M059J (cell line): ENCODE measurements at regions not wholly inside any gene's neighbourhood (a gene's known extent, or its start where the extent isn't known, plus 50 kb on each side); places are given as distances from the start of the nearest gene placed in this dataset.
"Not testable (repeated sequence)": the region's sequence is repeated elsewhere in the genome, so short reads cannot be mapped to it uniquely, and the experiment has no call there.

Experiments used
- DNase-seq: peaks from one replicate; pipeline ENCODE4 v3.0.0-alpha.2; 2012; ENCODE audit warnings: low read depth

GRCh38 chr13:22821589-22821988, 359.2 kb upstream of the SGCG start:
- DNase-seq: no peak

DNA sequence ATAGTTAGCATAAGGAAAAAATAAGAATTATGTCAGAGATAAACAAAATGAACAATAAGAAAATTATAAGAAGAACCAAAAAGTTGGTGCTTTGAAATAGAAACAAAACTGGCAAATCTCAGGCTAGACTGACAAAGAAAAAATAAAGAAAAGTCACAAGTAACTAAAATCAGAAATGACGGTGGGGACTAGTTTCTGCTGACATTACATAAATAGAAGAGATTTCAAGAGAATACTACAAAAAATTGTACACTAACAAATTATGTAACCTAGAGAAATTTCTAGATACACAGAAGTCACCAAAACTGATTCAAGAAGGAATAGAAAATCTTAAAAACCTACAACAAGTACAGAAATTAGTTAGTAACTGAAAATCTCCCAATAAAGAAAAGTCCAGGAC, 355.6 kb upstream of the SGCG start:
- DNase-seq: no peak

DNA sequence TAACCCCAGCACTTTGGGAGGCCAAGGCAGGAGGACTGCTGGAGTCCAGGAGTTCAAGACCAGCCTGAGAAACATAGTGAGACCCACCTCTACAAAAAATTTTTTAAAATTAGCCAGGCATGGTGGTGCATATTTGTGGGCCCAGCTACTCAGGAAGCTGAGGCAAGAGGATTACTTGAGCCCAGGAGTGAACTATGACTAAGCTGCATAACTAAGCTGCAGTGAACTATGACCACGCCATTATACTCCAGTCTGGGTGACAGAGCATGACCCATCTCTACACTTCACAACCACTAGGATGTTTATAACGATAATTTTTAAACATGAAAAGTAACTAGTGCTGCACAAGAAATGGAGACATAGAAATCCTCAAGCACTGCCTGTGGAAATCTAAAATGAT, 352.7 kb upstream of the SGCG start:
- peak; percentile 44 for DNase-seq

DNA sequence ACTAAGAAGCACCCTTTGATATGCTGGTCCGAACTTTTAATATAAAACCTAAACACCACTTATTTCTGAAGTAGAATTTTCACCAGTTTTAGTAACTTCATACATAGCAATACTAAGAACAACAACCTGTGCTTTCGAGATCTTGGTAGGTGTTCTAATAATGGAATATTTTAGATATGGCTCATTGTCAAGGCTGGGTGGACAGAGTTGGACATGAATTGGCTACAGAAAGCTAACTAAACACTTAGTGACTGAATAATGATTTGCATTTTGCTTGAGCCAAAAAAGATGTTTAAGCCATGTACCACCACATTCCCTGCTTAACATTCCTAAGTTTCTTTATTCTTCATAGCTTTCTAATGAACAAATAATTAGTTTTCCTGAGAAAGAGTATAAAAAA, 344.3 kb upstream of the SGCG start:
- DNase-seq: no peak

DNA sequence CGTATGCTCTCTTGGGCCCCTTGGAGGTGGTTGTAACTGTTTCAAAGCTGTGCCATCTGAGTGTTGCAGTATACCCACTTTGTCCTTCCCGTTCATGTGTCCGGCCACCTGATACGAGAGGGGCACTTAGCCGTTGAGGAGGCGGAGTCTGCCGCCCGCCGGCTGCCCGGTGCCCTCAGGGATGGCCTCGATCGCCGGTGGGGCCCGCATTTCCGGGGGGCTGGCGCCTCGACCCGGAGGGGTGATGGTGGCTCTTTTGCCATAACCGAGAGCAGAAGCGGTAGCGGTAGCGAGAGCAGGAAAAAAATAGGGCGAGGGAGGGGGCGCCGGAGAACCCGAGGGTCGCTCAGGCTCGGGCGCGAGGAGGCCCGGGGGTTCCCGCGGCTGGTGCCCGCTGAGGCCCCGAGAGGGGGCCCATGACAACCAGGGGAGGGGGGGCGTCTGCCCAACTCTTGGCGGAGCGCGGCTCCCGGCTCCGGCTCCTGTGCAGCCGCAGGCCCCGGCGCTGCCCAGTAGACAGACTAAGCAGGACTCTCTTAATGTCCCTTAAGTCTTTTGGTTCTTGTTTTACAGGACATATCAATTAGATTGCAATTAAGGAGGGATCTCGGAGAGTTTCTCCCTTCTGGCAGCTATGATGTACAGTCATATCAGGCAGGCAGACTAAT, 342.7 kb upstream of the SGCG start:
- DNase-seq: no peak

GRCh38 chr13:22839603-22840530, 340.9 kb upstream of the SGCG start:
- no peak for DNase-seq

DNA sequence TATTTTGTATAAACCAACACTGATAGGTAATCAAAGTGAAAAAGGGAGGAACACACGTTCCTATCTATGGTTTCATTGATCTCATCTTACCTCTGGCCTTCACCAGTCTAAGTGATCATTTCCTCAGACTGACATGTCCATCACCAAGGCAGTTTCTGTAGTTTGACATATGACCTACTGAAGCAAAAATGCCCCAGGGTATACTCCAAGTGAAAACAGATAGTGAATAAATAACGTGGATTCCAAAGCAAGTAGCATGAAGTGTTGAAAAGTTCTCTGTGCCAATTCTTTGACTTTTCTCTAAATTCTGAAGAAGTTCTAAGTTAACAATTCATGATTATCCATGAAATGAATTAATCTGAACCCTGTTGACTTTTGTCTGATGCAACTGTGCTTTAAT, 334.2 kb upstream of the SGCG start:
- DNase-seq: no peak

- peak; percentile 5 for DNase-seq
Measured at GRCh38 chr13:22848539-22849052, 332.2 kb upstream of the SGCG start.

DNA sequence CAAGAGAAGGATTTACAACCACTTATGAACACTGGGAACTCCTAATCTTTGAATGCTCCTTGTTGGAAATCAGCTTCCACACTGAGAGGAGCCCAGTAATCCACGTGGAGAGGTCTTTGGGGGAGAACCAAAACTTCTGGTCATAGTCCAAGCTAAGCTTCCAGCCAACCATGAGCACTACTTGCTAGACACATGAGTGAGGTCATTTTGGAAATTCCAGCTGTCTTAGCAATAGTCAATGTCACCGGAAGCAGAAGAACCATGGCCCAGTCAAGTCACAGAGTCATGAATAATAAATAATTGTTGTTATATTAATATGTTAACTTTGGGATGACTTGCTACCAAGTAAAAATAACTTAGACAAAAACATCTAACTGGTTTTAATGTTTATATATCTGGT, 324.9 kb upstream of the SGCG start:
- DNase-seq: no peak

DNA sequence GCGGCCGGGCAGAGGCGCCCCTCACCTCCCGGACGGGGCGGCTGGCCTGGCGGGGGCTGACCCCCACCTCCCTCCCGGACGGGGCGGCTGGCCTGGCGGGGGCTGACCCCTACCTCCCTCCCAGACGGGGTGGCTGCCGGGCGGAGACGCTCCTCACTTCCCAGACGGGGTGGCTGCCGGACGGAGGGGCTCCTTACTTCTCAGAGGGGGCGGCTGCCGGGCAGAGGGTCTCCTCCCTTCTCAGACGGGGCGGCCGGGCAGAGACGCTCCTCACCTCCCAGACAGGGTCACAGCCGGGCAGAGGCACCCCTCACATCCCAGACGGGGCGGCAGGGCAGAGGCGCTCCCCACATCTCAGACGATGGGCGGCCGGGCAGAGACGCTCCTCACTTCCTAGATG, 321.8 kb upstream of the SGCG start:
- DNase-seq: not testable (repeated sequence)

GRCh38 chr13:22859411-22859810, 321.4 kb upstream of the SGCG start:
- not testable (repeated sequence) for DNase-seq

DNA sequence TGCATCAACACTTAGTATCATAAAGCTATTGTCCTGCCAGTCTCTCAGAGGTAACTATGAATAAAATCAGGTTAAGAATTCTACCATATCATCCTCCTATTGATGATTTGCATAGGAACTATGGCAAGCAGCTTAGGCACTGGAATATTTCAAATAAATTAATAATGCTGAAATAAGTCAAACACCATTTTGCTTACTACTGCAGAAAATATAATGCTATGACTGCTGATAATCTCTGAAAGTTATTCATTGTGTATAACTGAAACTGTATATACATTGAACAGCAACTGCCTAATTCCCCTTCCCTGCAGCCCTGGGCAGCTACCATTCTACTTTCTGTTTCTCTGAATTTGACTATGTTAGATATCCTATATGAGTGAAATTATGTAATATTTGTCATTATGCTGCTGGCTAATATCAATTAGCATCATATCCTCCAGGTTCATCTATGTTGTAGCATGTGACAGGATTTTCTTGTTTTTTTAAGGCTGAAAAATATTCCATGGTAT, 318.8 kb upstream of the SGCG start:
- no peak for DNase-seq

DNA sequence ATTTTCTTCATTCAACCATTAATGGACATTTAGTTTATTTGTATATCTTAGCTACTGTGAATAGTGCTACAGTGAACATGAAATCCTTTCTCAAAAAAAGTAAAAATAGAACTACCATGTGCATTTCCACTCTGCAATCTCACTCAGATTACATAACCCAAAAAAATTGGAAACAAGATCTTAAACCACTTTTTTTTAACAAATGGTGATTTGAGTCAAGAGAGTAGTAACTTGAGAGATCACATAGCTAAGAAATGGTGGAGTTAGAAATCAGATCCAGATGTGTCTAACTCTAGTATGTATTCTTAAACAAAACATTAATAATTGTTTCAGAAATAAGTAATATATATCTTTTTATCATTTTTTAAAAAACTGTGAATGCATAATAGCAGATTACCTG, 318.3 kb upstream of the SGCG start:
- DNase-seq: no peak

DNA sequence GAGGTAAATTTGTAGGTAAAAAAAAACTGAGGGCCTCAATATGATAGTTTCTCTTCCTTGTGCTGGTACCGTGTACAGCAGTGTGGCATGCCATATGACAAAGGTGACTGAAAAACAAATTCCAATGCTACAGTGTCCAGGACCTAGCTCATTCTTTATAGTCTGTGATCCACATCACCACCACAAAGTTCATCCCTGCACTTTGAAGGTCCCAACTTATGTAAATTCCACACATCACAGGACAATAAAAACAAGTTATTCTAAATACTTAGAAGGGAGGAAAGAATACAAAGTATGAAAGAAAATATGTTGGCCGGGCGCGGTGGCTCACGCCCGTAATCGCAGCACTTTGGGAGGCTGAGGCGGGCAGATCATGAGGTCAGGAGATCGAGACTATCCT, 314.6 kb upstream of the SGCG start:
- no peak for DNase-seq

- DNase-seq: no peak
Measured at GRCh38 chr13:22871231-22871630, 309.5 kb upstream of the SGCG start.

GRCh38 chr13:22874839-22875238, 305.9 kb upstream of the SGCG start:
- no peak for DNase-seq

DNA sequence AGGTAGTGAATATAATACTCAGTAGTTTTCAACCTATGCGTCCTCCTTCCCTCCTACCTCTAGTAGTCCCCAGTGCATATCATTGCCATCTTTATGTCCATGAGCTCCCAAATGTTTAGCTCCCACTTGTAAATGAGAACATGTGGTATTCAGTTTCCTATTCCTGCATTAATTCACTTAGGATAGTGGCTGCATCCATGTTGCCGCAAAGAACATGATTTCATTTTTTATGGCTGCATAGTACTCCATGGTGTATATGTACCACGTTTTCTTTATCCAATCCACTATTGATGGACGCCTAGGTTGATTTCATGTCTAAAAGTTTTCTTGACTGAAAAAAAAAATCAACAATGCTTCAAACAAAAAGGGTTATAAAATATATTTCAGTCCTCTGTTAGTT, 303.4 kb upstream of the SGCG start:
- DNase-seq: no peak

DNA sequence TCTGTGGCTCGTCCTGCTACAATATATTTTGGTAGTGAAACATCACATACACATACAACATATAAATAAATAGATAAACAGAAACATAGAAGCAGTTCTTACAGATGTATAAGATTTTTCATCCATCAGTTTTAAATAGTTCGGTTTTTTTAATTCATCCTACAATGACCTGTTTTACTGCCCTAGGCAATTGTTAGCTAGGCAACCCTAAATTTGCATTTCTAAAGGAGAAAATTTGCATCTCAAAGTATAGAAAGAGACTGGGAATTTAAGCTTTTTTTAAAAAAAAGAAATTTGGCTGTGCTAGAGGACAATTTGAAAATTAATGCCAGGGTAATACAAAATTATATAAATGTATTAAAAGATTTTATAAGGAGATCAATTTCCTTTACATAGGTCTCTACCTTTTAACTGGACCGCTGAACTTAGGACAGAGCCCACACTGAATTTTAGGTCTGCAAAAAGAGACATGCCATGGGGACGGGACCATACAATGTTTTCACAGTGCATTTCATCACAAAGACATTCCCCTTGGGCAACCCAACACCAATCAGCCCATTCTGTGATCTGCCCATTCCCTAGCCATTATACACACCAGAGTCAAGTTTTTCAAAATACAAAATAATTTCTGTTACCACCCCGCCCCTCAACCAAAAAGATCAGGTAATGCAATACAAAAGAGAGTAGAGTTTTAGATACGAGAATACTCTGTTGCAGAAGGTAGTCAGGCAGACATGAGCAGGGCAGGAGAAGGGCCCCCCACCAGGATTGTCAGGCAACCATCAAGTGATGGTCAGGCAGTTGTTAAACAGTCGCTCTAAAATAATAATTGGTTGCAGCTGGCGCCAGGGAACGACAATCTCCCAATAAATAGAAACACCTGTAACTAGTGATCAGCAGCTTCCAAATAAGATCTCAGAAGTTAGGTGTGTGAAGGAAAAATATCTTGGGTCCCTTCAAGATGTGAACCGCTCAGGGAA, 299.7 kb upstream of the SGCG start:
- DNase-seq: no peak

DNA sequence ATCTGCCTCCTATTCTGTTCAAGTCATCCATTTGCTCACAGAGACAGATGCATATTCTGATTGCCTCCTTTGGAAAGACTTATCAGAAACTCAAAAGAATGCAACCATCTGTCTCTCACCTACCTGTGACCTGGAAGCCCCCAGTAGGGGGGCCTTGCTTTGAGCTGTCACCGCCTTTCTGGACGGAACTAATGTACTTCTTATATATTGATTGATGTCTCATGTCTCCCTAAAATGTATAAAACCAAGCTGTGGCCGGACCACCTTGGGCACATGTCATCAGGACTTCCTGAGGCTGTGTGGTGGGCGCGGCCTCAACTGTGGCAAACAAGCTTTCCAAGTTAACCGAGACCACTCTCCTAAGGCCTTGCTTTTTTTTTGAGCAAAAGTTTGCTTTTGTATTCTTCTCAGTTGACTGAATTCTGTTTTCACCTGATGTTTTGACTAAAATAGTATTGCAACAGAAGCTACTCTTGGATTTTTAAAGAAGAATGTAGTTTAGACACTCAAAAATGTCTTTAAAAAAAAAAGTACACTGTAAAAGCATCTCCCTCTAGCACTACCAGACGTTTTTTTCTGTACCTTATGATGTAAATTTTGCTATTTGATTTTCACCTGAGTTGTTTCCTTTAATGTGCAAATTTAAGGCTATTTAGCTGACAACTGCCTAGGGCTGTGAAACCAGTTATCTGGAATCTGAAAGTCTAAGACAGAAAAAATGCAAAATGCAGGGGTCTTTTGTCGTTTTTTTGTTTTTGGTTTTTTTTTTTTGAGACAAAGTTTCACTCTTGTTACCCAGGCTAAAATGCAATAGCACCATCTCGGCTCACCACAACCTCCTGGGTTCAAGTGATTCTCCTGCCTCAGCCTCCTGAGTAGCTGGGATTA, 298.8 kb upstream of the SGCG start:
- DNase-seq: not testable (repeated sequence)

- DNase-seq: no peak
Measured at GRCh38 chr13:22883262-22883840, 297.4 kb upstream of the SGCG start.
